Caco-2 (cell line): ENCODE measurements at regions not wholly inside any gene's neighbourhood (a gene's known extent, or its start where the extent isn't known, plus 50 kb on each side); places are given as distances from the start of the nearest gene placed in this dataset.
A peak's percentile ranks its signal among the peaks of the same experiment; 100 is the strongest.

ENCODE experiments used
- BruUV-seq: library from RNA; stranded (reverse); fragments of 400-500 nt; replicated peaks from 2 replicates; lab custom pipeline; 2021; lab: Mats Ljungman, UMichigan
- CTCF ChIA-PET: fragments of 300-600 bp; sonication (Branson Sonifier 250); formaldehyde crosslinking; loops from one replicate; lab custom pipeline; 2022; ENCODE audit warnings: antibody characterized with exemption; lab: Charles Lee
- POLR2A ChIA-PET: fragments of 300-600 bp; sonication (Branson Sonifier 250); formaldehyde crosslinking; loops from one replicate; lab custom pipeline; 2022; ENCODE audit warnings: antibody characterized with exemption; lab: Charles Lee
- DNase-seq, 2 experiments: peaks; one replicate each; pipeline versions ENCODE4 v3.0.0 to v3.0.0-alpha.2; 2020 to 2022
- H3K27me3 ChIP-seq: replicated peaks from 2 replicates; pipeline ENCODE4 v1.6.0; 2011; ENCODE audit warnings: low read length; ENCODE audit not compliant: control insufficient read depth, insufficient read depth
- H3K36me3 ChIP-seq: 2 replicates; pipeline ENCODE4 v1.5.1; 2011; ENCODE audit warnings: low read length; ENCODE audit not compliant: control insufficient read depth, insufficient read depth
- H3K4me1 ChIP-seq: fragments of 250-450 bp; sonication (Bioruptor Pico); 2 replicates; pipeline ENCODE4 v1.5.1; 2020; ENCODE audit warnings: mild to moderate bottlenecking
- H3K4me3 ChIP-seq: 2 replicates; pipeline ENCODE4 v1.5.1; 2011; ENCODE audit warnings: low read depth, mild to moderate bottlenecking, control low read depth, low read length
- H3K9me3 ChIP-seq: fragments of 250-450 bp; sonication (Bioruptor Pico); 2 replicates; pipeline ENCODE4 v1.5.1; 2020; ENCODE audit warnings: mild to moderate bottlenecking, moderate library complexity
- H3K27ac Mint-ChIP-seq: one replicate; pipeline ENCODE4 v1.8.0; 2022; ENCODE audit warnings: mixed read lengths; ENCODE audit not compliant: unreplicated experiment
- H3K27me3 Mint-ChIP-seq: one replicate; pipeline ENCODE4 v1.8.0; 2022; ENCODE audit warnings: mixed read lengths; ENCODE audit not compliant: insufficient read depth, unreplicated experiment
- H3K36me3 Mint-ChIP-seq: one replicate; pipeline ENCODE4 v1.8.0; 2022; ENCODE audit warnings: mild to moderate bottlenecking, mixed read lengths; ENCODE audit not compliant: insufficient read depth, unreplicated experiment
- H3K4me1 Mint-ChIP-seq: one replicate; pipeline ENCODE4 v1.8.0; 2022; ENCODE audit warnings: low read depth, mixed read lengths; ENCODE audit not compliant: unreplicated experiment
- H3K4me3 Mint-ChIP-seq: one replicate; pipeline ENCODE4 v1.8.0; 2022; ENCODE audit warnings: mild to moderate bottlenecking, moderate library complexity, mixed read lengths; ENCODE audit not compliant: unreplicated experiment
- H3K9me3 Mint-ChIP-seq: one replicate; pipeline ENCODE4 v1.8.0; 2022; ENCODE audit warnings: mixed read lengths; ENCODE audit not compliant: unreplicated experiment
- CTCF ChIP-seq, 2 experiments: fragments of 200-600 bp in 1 of 2; IDR thresholded peaks; 1 replicate in 1 of 2; 2 replicates in 1 of 2; pipeline versions ENCODE4 v1.5.1 to v1.8.0; 2011 to 2022; ENCODE audit warnings: antibody characterized with exemption in 1 of 2, control low read depth in 1 of 2, inconsistent platforms in 1 of 2, low read depth in 1 of 2, low read length in 1 of 2, mild to moderate bottlenecking in 1 of 2, moderate library complexity in 1 of 2; ENCODE audit not compliant: insufficient read depth in 1 of 2, severe bottlenecking in 1 of 2, unreplicated experiment in 1 of 2
- intact Hi-C: fragments of 100-400 bp; cut with micrococcal nuclease; formaldehyde crosslinking; loops from one replicate; pipeline ENCODE4 v1.10.0; 2022; ENCODE audit not compliant: unreplicated experiment

GRCh38 chr20:9981829-9982228 is 53.0 kb upstream of the ANKEF1 start:
- ChIA-PET POLR2A (no interaction called here), CTCF (interaction anchor here (1.0 to 1.1 kb wide), 2 partner anchors 109 to 244 kb away, joined by 3 to 4 read pairs; no protein-coding TSS in a partner anchor)
- TF ChIP-seq CTCF (IDR thresholded peaks at IDR 0.05; ENCODE audit: insufficient read depth in 1 of 2, low read depth in 1 of 2, low read length in 1 of 2, severe bottlenecking in 1 of 2, unreplicated experiment in 1 of 2), result no peak
- no peak for DNase-seq
- Mint-ChIP-seq H3K4me3 (no peak overlapping the region), H3K9me3 (no peaks in the 10 kb centered on the region), H3K27me3 (peaks cover 5% of the 10 kb centered on the region), H3K36me3 (no peaks in the 10 kb centered on the region), H3K4me1 (no peaks in the 10 kb centered on the region), H3K27ac (no peak overlapping the region)
- Histone ChIP-seq H3K4me3 (no peak overlapping the region), H3K36me3 (no peaks in the 10 kb centered on the region), H3K4me1 (no peaks in the 10 kb centered on the region), H3K9me3 (no peaks in the 10 kb centered on the region), H3K27me3 (no peaks in the 10 kb centered on the region; the same call in 1 of the 2 replicates)
- no TSS peak for BruUV-seq
- intact Hi-C loops, result no loop called here

GRCh38 chr20:9978397-9979004 is 56.3 kb upstream of the ANKEF1 start:
- no TSS peak for BruUV-seq
- Mint-ChIP-seq H3K36me3 (no peaks in the 10 kb centered on the region), H3K27ac (no peak overlapping the region), H3K27me3 (peaks cover 2% of the 10 kb centered on the region), H3K9me3 (no peaks in the 10 kb centered on the region), H3K4me1 (no peaks in the 10 kb centered on the region), H3K4me3 (no peak overlapping the region)
- H3K9me3 ChIP-seq, result no peaks in the 10 kb centered on the region
- TF ChIP-seq CTCF (IDR thresholded peaks at IDR 0.05; ENCODE audit: insufficient read depth in 1 of 2, low read depth in 1 of 2, low read length in 1 of 2, severe bottlenecking in 1 of 2, unreplicated experiment in 1 of 2), result peak; percentile 70 to 82
- intact Hi-C loops, result loop anchor here (1.0 to 5.0 kb wide), 7 partner anchors 69 to 1564 kb away; no protein-coding TSS in a partner anchor
- H3K27me3 ChIP-seq, result no peaks in the 10 kb centered on the region
- ChIA-PET POLR2A (no interaction called here), CTCF (interaction anchor here (0.5 to 2.2 kb wide), 12 partner anchors 11 to 558 kb away, joined by 3 to 35 read pairs (median 4); partner anchors contain the start of genes ANKEF1 and SLX4IP)
- H3K36me3 ChIP-seq, result no peaks in the 10 kb centered on the region
- H3K4me3 ChIP-seq, result no peak overlapping the region
- no peaks in the 10 kb centered on the region for H3K4me1 ChIP-seq
- peak; percentile 40 to 60 for DNase-seq

GRCh38 chr20:9977629-9978028 is 57.2 kb upstream of the ANKEF1 start:
- Mint-ChIP-seq H3K27ac (no peak overlapping the region), H3K27me3 (peaks cover 2% of the 10 kb centered on the region), H3K4me3 (no peak overlapping the region), H3K9me3 (no peaks in the 10 kb centered on the region), H3K36me3 (no peaks in the 10 kb centered on the region), H3K4me1 (no peaks in the 10 kb centered on the region)
- no peak for DNase-seq
- TF ChIP-seq CTCF (IDR thresholded peaks at IDR 0.05; ENCODE audit: insufficient read depth in 1 of 2, low read depth in 1 of 2, low read length in 1 of 2, severe bottlenecking in 1 of 2, unreplicated experiment in 1 of 2), result no peak
- Histone ChIP-seq H3K9me3 (no peaks in the 10 kb centered on the region), H3K27me3 (no peaks in the 10 kb centered on the region), H3K4me1 (no peaks in the 10 kb centered on the region), H3K4me3 (no peak overlapping the region), H3K36me3 (no peaks in the 10 kb centered on the region)
- POLR2A ChIA-PET, result no interaction called here
- CTCF ChIA-PET, result interaction anchor here (0.5 to 2.2 kb wide), 10 partner anchors 28 to 559 kb away, joined by 3 to 35 read pairs (median 6); partner anchors contain the start of gene ANKEF1
- no TSS peak for BruUV-seq
- intact Hi-C loops, result loop anchor here (1.0 to 5.0 kb wide), 7 partner anchors 70 to 1565 kb away; no protein-coding TSS in a partner anchor
